Astrocyte (in vitro differentiated cells and primary cell): ENCODE measurements at regions not wholly inside any gene's neighbourhood (a gene's known extent, or its start where the extent isn't known, plus 50 kb on each side); places are given as distances from the start of the nearest gene placed in this dataset.

Experiments used
- CTCF ChIP-seq: IDR thresholded peaks from 2 replicates; pipeline ENCODE4 v1.5.1; 2011; ENCODE audit warnings: low read depth, mild to moderate bottlenecking, inconsistent platforms, low read length, moderate library complexity; ENCODE audit not compliant: insufficient read depth
- EZH2 ChIP-seq: IDR thresholded peaks from 2 replicates; pipeline ENCODE4 v1.6.1; 2012; ENCODE audit warnings: mild to moderate bottlenecking, low read length, inconsistent platforms; ENCODE audit not compliant: insufficient read depth

- TF ChIP-seq CTCF: no peak
- TF ChIP-seq EZH2: no peak
Observed at GRCh38 chr17:73735245-73735644, 91.0 kb upstream of the SDK2 start.
